ENCODE measurements at regions not wholly inside any gene's neighbourhood (a gene's known extent, or its start where the extent isn't known, plus 50 kb on each side); places are given as distances from the start of the nearest gene placed in this dataset.

- H3K4me3 ChIP-seq, result no peak overlapping the region
- WGBS, result 66% methylated on average over 1 of the region's 1 CpG
- no peaks in the 10 kb centered on the region for H3K9me3 ChIP-seq
- no peaks in the 10 kb centered on the region for H3K4me1 ChIP-seq
- H3K36me3 ChIP-seq, result no peaks in the 10 kb centered on the region
- H3K27me3 ChIP-seq, result no peaks in the 10 kb centered on the region
- TF ChIP-seq EP300 (IDR thresholded peaks at IDR 0.05), result no peak
- TF ChIP-seq, protein P1, sequence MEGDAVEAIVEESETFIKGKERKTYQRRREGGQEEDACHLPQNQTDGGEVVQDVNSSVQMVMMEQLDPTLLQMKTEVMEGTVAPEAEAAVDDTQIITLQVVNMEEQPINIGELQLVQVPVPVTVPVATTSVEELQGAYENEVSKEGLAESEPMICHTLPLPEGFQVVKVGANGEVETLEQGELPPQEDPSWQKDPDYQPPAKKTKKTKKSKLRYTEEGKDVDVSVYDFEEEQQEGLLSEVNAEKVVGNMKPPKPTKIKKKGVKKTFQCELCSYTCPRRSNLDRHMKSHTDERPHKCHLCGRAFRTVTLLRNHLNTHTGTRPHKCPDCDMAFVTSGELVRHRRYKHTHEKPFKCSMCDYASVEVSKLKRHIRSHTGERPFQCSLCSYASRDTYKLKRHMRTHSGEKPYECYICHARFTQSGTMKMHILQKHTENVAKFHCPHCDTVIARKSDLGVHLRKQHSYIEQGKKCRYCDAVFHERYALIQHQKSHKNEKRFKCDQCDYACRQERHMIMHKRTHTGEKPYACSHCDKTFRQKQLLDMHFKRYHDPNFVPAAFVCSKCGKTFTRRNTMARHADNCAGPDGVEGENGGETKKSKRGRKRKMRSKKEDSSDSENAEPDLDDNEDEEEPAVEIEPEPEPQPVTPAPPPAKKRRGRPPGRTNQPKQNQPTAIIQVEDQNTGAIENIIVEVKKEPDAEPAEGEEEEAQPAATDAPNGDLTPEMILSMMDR (IDR thresholded peaks at IDR 0.05), result no peak
- H3K27ac ChIP-seq, result no peak overlapping the region
- no peak for DNase-seq (ENCODE audit: low spot score in 2 of 2)
Measured at GRCh38 chrX:51437521-51437920, 58.9 kb downstream of the NUDT11 start.

DNA sequence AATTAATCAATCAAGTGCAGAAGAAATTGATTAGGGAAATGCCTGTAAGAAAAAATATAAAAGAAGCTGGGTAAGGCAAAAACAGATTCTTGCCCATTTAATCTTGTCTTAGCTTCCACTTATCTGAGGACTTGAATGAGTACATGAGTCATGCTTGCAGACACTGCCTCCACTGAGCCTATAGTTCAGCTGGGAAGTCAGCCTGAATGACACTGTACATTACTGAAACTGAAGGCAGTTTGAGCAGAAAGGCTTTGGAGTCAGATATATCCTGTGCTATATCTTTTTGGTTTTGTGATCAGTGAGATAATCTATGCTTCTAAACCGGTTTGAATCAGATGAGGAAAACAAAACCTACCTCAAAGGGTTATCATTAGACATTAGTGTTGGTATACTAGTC, 61.3 kb downstream of the NUDT11 start:
- Histone ChIP-seq H3K27ac (no peak overlapping the region), H3K9me3 (no peaks in the 10 kb centered on the region), H3K4me3 (no peak overlapping the region), H3K4me1 (no peaks in the 10 kb centered on the region), H3K36me3 (no peaks in the 10 kb centered on the region), H3K27me3 (no peaks in the 10 kb centered on the region)
- WGBS, result 50% methylated on average over 1 of the region's 1 CpG
- no peak for DNase-seq (ENCODE audit: low spot score in 2 of 2)
- TF ChIP-seq, protein P1 (IDR thresholded peaks at IDR 0.05), result no peak
- TF ChIP-seq EP300 (IDR thresholded peaks at IDR 0.05) (no peak), POLR2A (IDR thresholded peaks at IDR 0.05) (no peak), POLR2AphosphoS5 (IDR thresholded peaks at IDR 0.05) (no peak)

- Histone ChIP-seq H3K4me1 (no peaks in the 10 kb centered on the region), H3K27ac (no peak overlapping the region), H3K9me3 (no peaks in the 10 kb centered on the region), H3K36me3 (no peaks in the 10 kb centered on the region), H3K4me3 (no peak overlapping the region), H3K27me3 (no peaks in the 10 kb centered on the region)
- no peak for DNase-seq (ENCODE audit: low spot score in 2 of 2)
- TF ChIP-seq POLR2AphosphoS5 (IDR thresholded peaks at IDR 0.05), result no peak
- TF ChIP-seq POLR2A (IDR thresholded peaks at IDR 0.05), result no peak
- TF ChIP-seq, protein P1 (IDR thresholded peaks at IDR 0.05), result no peak
- no peak for TF ChIP-seq EP300 (IDR thresholded peaks at IDR 0.05)
- WGBS, result 59% methylated on average over 4 of the region's 4 CpGs
Measured at GRCh38 chrX:51421972-51422597, 74.3 kb downstream of the NUDT11 start.

DNA sequence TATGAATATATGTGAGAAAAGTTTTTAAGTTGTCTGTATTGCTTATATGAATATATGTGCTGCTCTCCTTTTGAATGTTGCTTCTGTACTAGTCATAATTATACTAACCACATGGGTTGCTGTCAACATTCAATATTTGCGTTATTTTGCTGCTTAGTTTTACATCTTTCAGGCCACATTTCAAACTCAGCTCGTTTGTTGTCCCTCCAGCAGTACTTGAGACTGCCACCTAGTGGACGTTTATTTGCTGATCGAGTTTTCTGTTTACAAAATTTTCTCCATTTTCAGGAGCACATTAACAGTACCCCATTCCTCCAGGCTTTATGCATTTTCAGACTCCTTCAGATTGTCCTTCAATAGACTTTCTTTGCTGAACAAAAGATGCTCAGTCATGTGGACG, 75.8 kb downstream of the NUDT11 start:
- 3% methylated on average over 5 of the region's 5 CpGs for WGBS
- DNase-seq (ENCODE audit: low spot score in 2 of 2), result no peak
- Histone ChIP-seq H3K27ac (no peak overlapping the region), H3K4me1 (no peaks in the 10 kb centered on the region), H3K9me3 (no peaks in the 10 kb centered on the region), H3K27me3 (no peaks in the 10 kb centered on the region), H3K4me3 (no peak overlapping the region), H3K36me3 (no peaks in the 10 kb centered on the region)
- no peak for TF ChIP-seq POLR2AphosphoS5 (IDR thresholded peaks at IDR 0.05)
- TF ChIP-seq, protein P1 (IDR thresholded peaks at IDR 0.05), result peak in 1 of 2 donors; percentile 27

DNA sequence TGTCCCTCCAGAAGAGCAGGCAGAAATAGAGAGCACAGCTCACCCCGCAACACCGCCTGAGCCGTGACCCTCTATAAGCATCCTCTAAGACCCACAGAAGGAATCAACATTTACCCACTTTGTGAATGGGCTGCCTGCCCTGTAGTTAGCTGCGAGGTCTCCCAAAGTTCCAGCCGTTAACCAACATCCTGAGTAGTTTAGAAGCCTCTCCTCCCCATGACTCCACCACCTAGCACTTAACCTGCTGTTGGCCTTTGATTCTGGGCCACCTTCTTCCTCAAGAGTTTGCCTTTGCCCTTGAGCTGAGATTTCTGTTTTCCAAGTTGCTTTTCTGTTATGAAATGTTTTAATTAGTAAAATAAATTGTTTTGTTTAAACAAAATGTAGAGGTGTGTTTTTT, 75.8 kb downstream of the NUDT10 start:
- Histone ChIP-seq H3K27me3 (no peaks in the 10 kb centered on the region), H3K9me3 (no peaks in the 10 kb centered on the region), H3K27ac (no peak overlapping the region), H3K4me3 (no peak overlapping the region), H3K36me3 (no peaks in the 10 kb centered on the region), H3K4me1 (no peaks in the 10 kb centered on the region)
- TF ChIP-seq POLR2AphosphoS5 (IDR thresholded peaks at IDR 0.05), result no peak
- WGBS, result 87% methylated on average over 5 of the region's 5 CpGs
- no peak for DNase-seq (ENCODE audit: low spot score in 2 of 2)

Data from suprapubic skin (tissue), 4 donors.